ENCODE measurements at regions not wholly inside any gene's neighbourhood (a gene's known extent, or its start where the extent isn't known, plus 50 kb on each side); places are given as distances from the start of the nearest gene placed in this dataset.
"Not testable (repeated sequence)": the region's sequence is repeated elsewhere in the genome, so short reads cannot be mapped to it uniquely, and the experiment has no call there.

DNA sequence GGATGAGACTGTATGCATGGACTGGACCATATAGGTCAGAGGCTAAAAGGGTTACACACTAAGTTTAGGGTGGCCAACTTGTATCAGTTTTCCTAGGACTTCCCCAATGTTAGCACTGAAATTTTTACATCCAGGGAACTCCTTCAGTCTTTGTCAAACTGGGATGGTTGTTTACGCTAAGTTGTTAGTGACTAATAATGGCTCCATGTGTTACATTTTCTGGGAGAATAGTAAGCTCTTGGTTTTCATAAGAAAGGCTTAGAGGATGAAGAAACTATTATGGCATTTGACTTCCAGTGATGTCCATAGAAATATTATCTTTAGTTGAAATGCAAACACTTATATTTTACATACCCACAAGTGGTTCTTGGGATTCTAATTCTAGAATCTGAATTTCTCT, 57.9 kb upstream of the ST3GAL6 start:
- DNase-seq, result no peak

DNA sequence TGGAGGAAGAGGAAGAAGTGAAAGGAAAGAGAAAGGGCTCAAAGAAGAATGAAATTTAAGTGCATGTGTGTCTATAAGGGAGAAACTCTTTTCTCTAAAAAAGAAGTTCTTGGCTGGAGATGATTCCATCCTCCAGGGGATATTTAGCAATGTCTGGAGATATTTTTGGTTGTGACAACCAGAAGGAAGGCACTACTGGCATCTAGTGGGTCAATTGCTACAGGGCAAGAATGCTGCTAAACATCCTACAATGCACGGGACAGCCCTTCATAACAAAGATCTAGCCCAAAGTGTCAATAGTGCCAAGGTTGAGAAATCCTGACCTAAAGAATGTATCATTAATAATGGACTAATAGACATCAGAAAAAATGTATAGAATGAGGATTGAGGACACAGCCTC, 57.4 kb upstream of the ST3GAL6 start:
- DNase-seq, result no peak

DNA sequence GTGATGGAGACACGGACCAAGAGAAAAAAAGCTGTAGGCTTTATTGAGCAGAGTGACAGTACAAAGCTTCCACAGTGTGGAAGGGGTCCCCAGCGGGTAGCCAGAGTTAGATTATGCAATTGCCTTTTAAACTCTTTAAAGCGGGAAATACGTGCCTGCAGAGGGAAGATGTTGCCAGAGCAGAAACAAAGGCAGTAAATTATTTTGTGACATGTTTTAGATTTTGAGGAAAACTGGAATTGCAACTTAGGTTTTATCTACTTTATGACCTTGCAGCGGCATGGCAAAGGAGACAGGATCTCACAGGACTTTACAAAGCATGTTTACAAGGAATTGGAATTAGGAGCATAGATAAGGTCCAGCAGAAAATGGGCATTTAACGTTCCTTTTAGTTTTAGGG, 54.5 kb upstream of the ST3GAL6 start:
- DNase-seq, result not testable (repeated sequence)

DNA sequence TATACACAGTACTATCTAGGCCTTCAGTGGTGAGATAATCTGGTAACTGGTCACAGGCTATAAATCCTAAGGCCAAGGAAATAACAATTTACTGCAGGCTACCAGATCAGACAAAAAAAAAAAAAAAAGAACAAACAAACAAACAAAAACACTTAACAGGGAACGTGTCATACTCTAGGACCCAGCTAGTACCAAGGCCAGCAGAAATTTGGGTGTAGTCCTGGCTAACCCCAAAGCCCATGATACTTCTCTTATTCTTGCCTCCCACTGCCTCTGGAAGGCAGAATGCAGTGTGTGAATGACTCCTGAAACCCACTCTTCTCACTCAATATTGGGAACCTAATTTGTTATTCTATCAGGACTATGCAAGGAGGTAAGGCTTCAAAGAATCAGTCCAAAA, 53.7 kb upstream of the ST3GAL6 start:
- no peak for DNase-seq

DNA sequence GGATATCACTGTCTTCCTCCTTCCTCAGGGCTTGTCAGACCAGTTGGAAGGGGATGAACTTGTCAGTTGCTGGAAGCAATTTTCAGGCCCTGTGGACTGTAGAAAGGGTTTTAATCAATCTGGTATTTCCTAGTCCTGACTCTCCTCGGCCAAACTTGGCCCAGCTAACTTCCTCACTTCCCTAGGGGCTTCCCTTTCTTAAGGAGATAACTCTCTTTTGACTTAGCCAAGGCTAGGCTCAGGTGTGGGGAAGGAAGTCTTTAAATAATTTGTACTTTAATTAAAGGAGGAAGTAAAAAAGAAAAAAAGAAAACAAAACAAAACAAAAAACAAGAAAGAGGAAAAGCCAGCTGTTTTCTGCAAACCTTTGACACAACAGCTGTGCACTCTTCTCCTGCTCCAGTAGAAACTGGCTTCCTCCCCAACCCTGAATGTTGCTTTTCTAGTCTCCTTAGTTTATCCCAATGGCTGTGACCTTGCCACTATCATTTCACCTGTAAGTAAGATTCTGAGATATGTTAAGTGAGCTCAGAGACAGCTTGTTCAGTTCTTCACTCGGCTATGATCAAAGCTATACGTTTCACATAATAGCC, 53.0 kb upstream of the ST3GAL6 start:
- DNase-seq, result no peak

DNA sequence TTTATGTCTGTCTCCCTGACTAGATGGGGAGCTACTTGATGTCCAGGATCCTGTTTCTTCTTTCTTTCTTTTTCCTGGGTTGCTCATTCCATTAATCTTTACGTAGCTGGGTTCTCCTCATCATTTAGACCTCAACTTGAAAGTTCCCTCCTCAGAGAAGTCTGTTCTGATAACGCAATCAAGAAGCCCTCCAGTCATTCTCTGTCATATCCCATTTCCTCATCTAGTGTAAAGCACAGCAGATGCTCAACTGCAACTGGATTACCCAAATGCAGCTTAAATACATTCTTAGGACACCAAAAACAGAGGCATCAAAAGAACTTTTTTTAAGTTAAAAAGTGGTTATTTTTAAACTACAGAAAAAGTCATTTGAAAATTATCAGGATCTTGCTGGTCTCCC, 51.7 kb upstream of the ST3GAL6 start:
- no peak for DNase-seq

DNA sequence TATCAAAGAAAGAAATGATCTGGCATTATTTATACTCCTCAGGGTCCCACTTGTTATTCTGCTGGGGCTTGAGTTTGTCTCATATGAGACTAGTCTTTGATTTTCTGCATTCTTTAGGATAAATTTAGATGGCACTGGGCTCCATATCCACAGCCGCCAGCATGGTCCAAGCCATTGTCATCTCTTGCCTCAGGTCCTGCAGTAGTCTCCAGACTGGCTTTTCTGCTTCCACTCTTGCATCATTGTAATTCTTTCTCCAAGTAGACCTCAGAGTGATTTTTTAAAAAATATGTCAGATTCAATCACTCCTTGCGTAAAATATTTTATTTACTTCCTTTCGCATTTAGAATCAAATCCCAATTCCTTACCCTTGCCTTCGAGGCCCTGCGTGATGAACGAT, 50.4 kb upstream of the ST3GAL6 start:
- no peak for DNase-seq

DNA sequence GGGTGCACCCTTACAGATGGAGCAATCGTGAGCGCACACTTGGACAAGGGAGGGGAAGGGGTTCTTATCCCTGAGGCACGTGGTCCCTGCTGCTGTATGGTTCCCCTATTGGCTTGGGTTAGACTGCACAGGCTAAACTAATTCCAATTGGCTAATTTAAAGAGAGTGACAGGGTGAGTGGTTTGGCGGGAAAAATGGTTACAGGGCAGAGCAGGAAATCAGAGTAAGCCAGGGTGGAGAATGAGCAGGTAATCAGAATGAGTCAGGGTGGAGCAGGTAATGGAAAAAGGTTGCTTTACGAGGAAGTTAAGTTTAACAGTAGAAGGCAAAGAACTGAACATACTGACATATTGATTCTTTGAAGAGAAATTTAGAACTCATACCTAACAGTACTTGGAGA, 49.8 kb upstream of the ST3GAL6 start:
- not testable (repeated sequence) for DNase-seq

Data from fibroblast of skin of abdomen (primary cell).